ENCODE measurements at regions not wholly inside any gene's neighbourhood (a gene's known extent, or its start where the extent isn't known, plus 50 kb on each side); places are given as distances from the start of the nearest gene placed in this dataset.

- H2AFZ ChIP-seq (ENCODE audit: low read length): no peak overlapping the region
- no peaks in the 10 kb centered on the region for H3K36me3 ChIP-seq (ENCODE audit: insufficient read depth, low read length)
These were observed 103.9 kb upstream of the LRP1B start for GRCh38 chr2:142234741-142235140.

GRCh38 chr2:142223309-142223708 lies 92.5 kb upstream of the LRP1B start:
- no peaks in the 10 kb centered on the region for H3K36me3 ChIP-seq (ENCODE audit: insufficient read depth, low read length)
- H3K79me2 ChIP-seq (ENCODE audit: insufficient read depth, low read length): no peaks in the 10 kb centered on the region
- no peak overlapping the region for H3K4me2 ChIP-seq (ENCODE audit: low read depth, low read length, poor library complexity, severe bottlenecking)
- H3K4me3 ChIP-seq (ENCODE audit: low read length, poor library complexity, severe bottlenecking): no peak overlapping the region
- no peaks in the 10 kb centered on the region for H4K20me1 ChIP-seq (ENCODE audit: insufficient read depth, low read length, poor library complexity, severe bottlenecking)
- H2AFZ ChIP-seq (ENCODE audit: low read length): no peak overlapping the region
- no peaks in the 10 kb centered on the region for H3F3A ChIP-seq (ENCODE audit: low read depth)
- no peaks in the 10 kb centered on the region for H3K9me2 ChIP-seq (replicated peaks; ENCODE audit: low read depth, low read length)
- H3K9me3 ChIP-seq (ENCODE audit: insufficient read depth, low read depth, low read length): no peaks in the 10 kb centered on the region
- H3K9ac ChIP-seq (ENCODE audit: low read depth, low read length, poor library complexity, severe bottlenecking): no peak overlapping the region
- TF ChIP-seq EZH2phosphoT487 (IDR thresholded peaks at IDR 0.05; ENCODE audit: borderline replicate concordance) (no peak), CTCF (conservative IDR thresholded peaks at IDR 0.05; ENCODE audit: low read length) (no peak)
- H3K4me1 ChIP-seq (ENCODE audit: insufficient read depth, low read length, poor library complexity, severe bottlenecking): no peaks in the 10 kb centered on the region
- H3K27me3 ChIP-seq (ENCODE audit: insufficient read depth, low read length, poor library complexity, severe bottlenecking): no peaks in the 10 kb centered on the region

More at GRCh38 chr2:142234741-142235140, 103.9 kb upstream of the LRP1B start:
- Histone ChIP-seq H3K4me2 (ENCODE audit: low read depth, low read length, poor library complexity, severe bottlenecking) (no peak overlapping the region), H3K27me3 (ENCODE audit: insufficient read depth, low read length, poor library complexity, severe bottlenecking) (peaks cover 18% of the 10 kb centered on the region), H4K20me1 (ENCODE audit: insufficient read depth, low read length, poor library complexity, severe bottlenecking) (no peaks in the 10 kb centered on the region), H3F3A (ENCODE audit: low read depth) (no peaks in the 10 kb centered on the region), H3K9ac (ENCODE audit: low read depth, low read length, poor library complexity, severe bottlenecking) (no peak overlapping the region), H3K9me3 (ENCODE audit: insufficient read depth, low read depth, low read length) (no peaks in the 10 kb centered on the region), H3K9me2 (replicated peaks; ENCODE audit: low read depth, low read length) (no peaks in the 10 kb centered on the region), H3K4me3 (ENCODE audit: low read length, poor library complexity, severe bottlenecking) (no peak overlapping the region), H3K79me2 (ENCODE audit: insufficient read depth, low read length) (no peaks in the 10 kb centered on the region), H3K4me1 (ENCODE audit: insufficient read depth, low read length, poor library complexity, severe bottlenecking) (no peaks in the 10 kb centered on the region)
- TF ChIP-seq EZH2phosphoT487 (IDR thresholded peaks at IDR 0.05; ENCODE audit: borderline replicate concordance) (no peak), CTCF (conservative IDR thresholded peaks at IDR 0.05; ENCODE audit: low read length) (no peak)

- Histone ChIP-seq H3K4me1 (ENCODE audit: insufficient read depth, low read length, poor library complexity, severe bottlenecking) (no peaks in the 10 kb centered on the region), H3K4me2 (ENCODE audit: low read depth, low read length, poor library complexity, severe bottlenecking) (no peak overlapping the region), H3K27me3 (ENCODE audit: insufficient read depth, low read length, poor library complexity, severe bottlenecking) (no peaks in the 10 kb centered on the region), H3K79me2 (ENCODE audit: insufficient read depth, low read length) (no peaks in the 10 kb centered on the region), H3K4me3 (ENCODE audit: low read length, poor library complexity, severe bottlenecking) (no peak overlapping the region), H3K36me3 (ENCODE audit: insufficient read depth, low read length) (no peaks in the 10 kb centered on the region), H3F3A (ENCODE audit: low read depth) (no peaks in the 10 kb centered on the region), H3K9me3 (ENCODE audit: insufficient read depth, low read depth, low read length) (no peaks in the 10 kb centered on the region), H2AFZ (ENCODE audit: low read length) (no peak overlapping the region), H3K9ac (ENCODE audit: low read depth, low read length, poor library complexity, severe bottlenecking) (no peak overlapping the region), H4K20me1 (ENCODE audit: insufficient read depth, low read length, poor library complexity, severe bottlenecking) (no peaks in the 10 kb centered on the region), H3K9me2 (replicated peaks; ENCODE audit: low read depth, low read length) (no peaks in the 10 kb centered on the region)
- no peak for TF ChIP-seq CTCF (conservative IDR thresholded peaks at IDR 0.05; ENCODE audit: low read length)
- no peak for TF ChIP-seq EZH2phosphoT487 (IDR thresholded peaks at IDR 0.05; ENCODE audit: borderline replicate concordance)
These were observed 91.9 kb upstream of the LRP1B start for GRCh38 chr2:142222715-142223114.

All from Loucy (cell line).